ENCODE measurements at regions not wholly inside any gene's neighbourhood (a gene's known extent, or its start where the extent isn't known, plus 50 kb on each side); places are given as distances from the start of the nearest gene placed in this dataset.

- Histone ChIP-seq H3K4me1 (ENCODE audit: control insufficient read depth, extremely low read depth, insufficient read depth, low read length) (no peaks in the 10 kb centered on the region), H3K4me2 (ENCODE audit: insufficient read depth, low read length) (no peak overlapping the region), H3K36me3 (ENCODE audit: control insufficient read depth in 2 of 2, extremely low read depth in 1 of 2, insufficient read depth in 2 of 2, low read length in 2 of 2) (no peaks in the 10 kb centered on the region), H3K79me2 (ENCODE audit: control insufficient read depth, insufficient read depth, low read length) (no peaks in the 10 kb centered on the region), H3K27ac (ENCODE audit: insufficient read depth, low read depth, low read length) (no peak overlapping the region), H3K9me3 (replicated peaks; ENCODE audit: control insufficient read depth, insufficient read depth, low read length) (peaks cover 2% of the 10 kb centered on the region), H3K9me1 (replicated peaks; ENCODE audit: control insufficient read depth, extremely low read depth, insufficient read depth, low read length) (no peaks in the 10 kb centered on the region), H3K9ac (replicated peaks; ENCODE audit: extremely low read depth, insufficient read depth, low read length) (no peak overlapping the region), H4K20me1 (replicated peaks; ENCODE audit: control insufficient read depth, extremely low read depth, insufficient read depth, low read length) (no peaks in the 10 kb centered on the region), H3K4me3 (replicated peaks in 1 of 3; ENCODE audit: insufficient read depth in 1 of 3, low read depth in 1 of 3, low read length in 3 of 3) (no peak overlapping the region), H2AFZ (ENCODE audit: low read depth, low read length) (no peak overlapping the region), H3K27me3 (ENCODE audit: control insufficient read depth in 2 of 2, insufficient read depth in 2 of 2, low read length in 2 of 2) (no peaks in the 10 kb centered on the region)
- FAIRE-seq = no peak
- DNase-seq (ENCODE audit: low read depth, low spot score) = no peak
- ChIA-PET POLR2A (no interaction called here), CTCF (no interaction called here)
- intact Hi-C loops (cut with micrococcal nuclease) = no loop called here
- no TSS peak for BruUV-seq (replicated peaks)
- dilution Hi-C loops (cut with MboI; ENCODE audit: extremely low pct_ligation_motif_present, low sequenced_read_pairs) = no loop called here
- no peak for TF ChIP-seq POLR2AphosphoS5 (IDR thresholded peaks at IDR 0.05; ENCODE audit: insufficient read depth, low read depth, low read length)
- no peak for TF ChIP-seq MYC (IDR thresholded peaks at IDR 0.05; ENCODE audit: low read depth, low read length)
- no peak for TF ChIP-seq MAX (IDR thresholded peaks at IDR 0.05; ENCODE audit: insufficient read depth, insufficient read length)
- no peak for TF ChIP-seq CTCF (IDR thresholded peaks at IDR 0.05; ENCODE audit: extremely low read depth in 1 of 2, insufficient read depth in 1 of 2, low read depth in 1 of 2, low read length in 2 of 2)
- TF ChIP-seq EZH2 (IDR thresholded peaks at IDR 0.05; ENCODE audit: borderline replicate concordance, low read depth, low read length, severe bottlenecking) = no peak
Observed at GRCh38 chr5:30539004-30539634, 654.4 kb upstream of the CDH6 start.

GRCh38 chr5:30525353-30525752 lies 668.1 kb upstream of the CDH6 start:
- dilution Hi-C loops (cut with MboI; ENCODE audit: extremely low pct_ligation_motif_present, low sequenced_read_pairs) (no loop called here), intact Hi-C loops (cut with micrococcal nuclease) (no loop called here)
- Histone ChIP-seq H2AFZ (ENCODE audit: low read depth, low read length) (no peak overlapping the region), H3K9me3 (replicated peaks; ENCODE audit: control insufficient read depth, insufficient read depth, low read length) (peaks cover 5% of the 10 kb centered on the region), H3K27me3 (ENCODE audit: control insufficient read depth in 2 of 2, insufficient read depth in 2 of 2, low read length in 2 of 2) (no peaks in the 10 kb centered on the region), H3K36me3 (ENCODE audit: control insufficient read depth in 2 of 2, extremely low read depth in 1 of 2, insufficient read depth in 2 of 2, low read length in 2 of 2) (no peaks in the 10 kb centered on the region), H3K4me1 (ENCODE audit: control insufficient read depth, extremely low read depth, insufficient read depth, low read length) (no peaks in the 10 kb centered on the region), H3K9ac (replicated peaks; ENCODE audit: extremely low read depth, insufficient read depth, low read length) (no peak overlapping the region), H3K27ac (ENCODE audit: insufficient read depth, low read depth, low read length) (no peak overlapping the region), H3K4me2 (ENCODE audit: insufficient read depth, low read length) (no peak overlapping the region), H4K20me1 (replicated peaks; ENCODE audit: control insufficient read depth, extremely low read depth, insufficient read depth, low read length) (no peaks in the 10 kb centered on the region), H3K4me3 (replicated peaks in 1 of 3; ENCODE audit: insufficient read depth in 1 of 3, low read depth in 1 of 3, low read length in 3 of 3) (no peak overlapping the region), H3K9me1 (replicated peaks; ENCODE audit: control insufficient read depth, extremely low read depth, insufficient read depth, low read length) (no peaks in the 10 kb centered on the region), H3K79me2 (ENCODE audit: control insufficient read depth, insufficient read depth, low read length) (no peaks in the 10 kb centered on the region)
- ChIA-PET POLR2A (no interaction called here), CTCF (no interaction called here)
- DNase-seq (ENCODE audit: low read depth, low spot score) (no peak), FAIRE-seq (no peak)
- TF ChIP-seq CTCF (IDR thresholded peaks at IDR 0.05; ENCODE audit: extremely low read depth in 1 of 2, insufficient read depth in 1 of 2, low read depth in 1 of 2, low read length in 2 of 2) = no peak
- TF ChIP-seq POLR2A (IDR thresholded peaks at IDR 0.05; ENCODE audit: low read depth, low read length) = no peak
- TF ChIP-seq FOS (IDR thresholded peaks at IDR 0.05; ENCODE audit: borderline replicate concordance, insufficient read depth, low read length) = no peak
- no peak for TF ChIP-seq MAX (IDR thresholded peaks at IDR 0.05; ENCODE audit: insufficient read depth, insufficient read length)
- TF ChIP-seq EZH2 (IDR thresholded peaks at IDR 0.05; ENCODE audit: borderline replicate concordance, low read depth, low read length, severe bottlenecking) = no peak
- TF ChIP-seq GATA2 (IDR thresholded peaks at IDR 0.05; ENCODE audit: insufficient read depth, insufficient read length, low read depth, low read length) = no peak
- TF ChIP-seq POLR2AphosphoS5 (IDR thresholded peaks at IDR 0.05; ENCODE audit: insufficient read depth, low read depth, low read length) = no peak
- no peak for TF ChIP-seq MYC (IDR thresholded peaks at IDR 0.05; ENCODE audit: low read depth, low read length)
- no peak for TF ChIP-seq JUN (IDR thresholded peaks at IDR 0.05; ENCODE audit: borderline replicate concordance, insufficient read depth, insufficient read length, low read depth)
- no TSS peak for BruUV-seq (replicated peaks)

Data from endothelial cell of umbilical vein (primary cell).